GM19043 (cell line): ENCODE measurements at regions not wholly inside any gene's neighbourhood (a gene's known extent, or its start where the extent isn't known, plus 50 kb on each side); places are given as distances from the start of the nearest gene placed in this dataset.

Experiments used
- ATAC-seq: cut with Tn5 transposase; IDR thresholded peaks from one replicate; pipeline ENCODE4 v1.9.1; 2021; ENCODE audit warnings: low read depth; ENCODE audit not compliant: unreplicated experiment

DNA sequence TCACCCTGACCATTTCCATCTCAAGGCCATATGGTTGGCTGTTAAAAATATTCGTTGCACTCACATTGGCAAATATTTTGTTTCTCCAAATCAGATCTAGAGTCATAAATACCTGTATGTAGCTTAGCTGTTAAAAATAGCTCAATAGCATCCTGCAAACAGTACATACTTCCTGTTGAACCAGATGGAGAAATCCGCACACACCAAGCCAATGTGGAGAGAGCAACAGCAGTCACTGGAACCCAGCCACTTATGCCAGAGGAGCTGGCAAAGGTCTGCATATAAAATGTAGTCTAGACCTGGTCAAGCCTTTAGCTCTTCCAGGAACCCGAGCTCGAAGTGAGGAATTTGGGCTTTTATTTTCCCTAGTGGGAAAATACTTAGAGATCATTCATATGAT is 146.4 kb upstream of the KCNJ16 start:
- no peak for ATAC-seq

GRCh38 chr17:69936996-69937395 is 138.0 kb upstream of the KCNJ16 start:
- no peak for ATAC-seq

- no peak for ATAC-seq
Observed at GRCh38 chr17:69943058-69943457, 132.0 kb upstream of the KCNJ16 start.

- no peak for ATAC-seq
Observed at GRCh38 chr17:69944406-69944805, 130.6 kb upstream of the KCNJ16 start.

DNA sequence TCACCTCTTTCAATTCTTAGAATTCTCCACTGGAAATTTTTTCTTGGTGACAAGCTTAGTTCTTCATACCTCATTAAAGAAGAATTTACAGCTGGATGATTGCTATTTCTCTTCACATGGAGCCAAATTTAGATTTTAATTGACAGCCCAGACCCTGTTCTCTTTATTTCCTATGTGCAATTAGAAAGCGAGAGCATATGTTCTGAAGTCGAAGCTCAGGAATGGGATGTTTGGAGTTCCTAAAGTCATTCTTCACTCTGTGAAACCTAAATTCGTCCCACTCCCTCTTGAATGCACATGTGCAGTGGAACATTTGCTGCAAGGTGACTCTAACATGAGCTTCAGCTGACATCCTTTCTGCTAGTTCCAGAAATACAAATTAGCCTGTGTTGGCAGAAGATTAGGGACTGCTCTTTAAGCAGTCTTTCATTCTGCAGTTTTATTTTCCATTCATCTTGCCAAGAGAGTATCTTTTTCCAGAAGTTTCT is 129.3 kb upstream of the KCNJ16 start:
- no peak for ATAC-seq

DNA sequence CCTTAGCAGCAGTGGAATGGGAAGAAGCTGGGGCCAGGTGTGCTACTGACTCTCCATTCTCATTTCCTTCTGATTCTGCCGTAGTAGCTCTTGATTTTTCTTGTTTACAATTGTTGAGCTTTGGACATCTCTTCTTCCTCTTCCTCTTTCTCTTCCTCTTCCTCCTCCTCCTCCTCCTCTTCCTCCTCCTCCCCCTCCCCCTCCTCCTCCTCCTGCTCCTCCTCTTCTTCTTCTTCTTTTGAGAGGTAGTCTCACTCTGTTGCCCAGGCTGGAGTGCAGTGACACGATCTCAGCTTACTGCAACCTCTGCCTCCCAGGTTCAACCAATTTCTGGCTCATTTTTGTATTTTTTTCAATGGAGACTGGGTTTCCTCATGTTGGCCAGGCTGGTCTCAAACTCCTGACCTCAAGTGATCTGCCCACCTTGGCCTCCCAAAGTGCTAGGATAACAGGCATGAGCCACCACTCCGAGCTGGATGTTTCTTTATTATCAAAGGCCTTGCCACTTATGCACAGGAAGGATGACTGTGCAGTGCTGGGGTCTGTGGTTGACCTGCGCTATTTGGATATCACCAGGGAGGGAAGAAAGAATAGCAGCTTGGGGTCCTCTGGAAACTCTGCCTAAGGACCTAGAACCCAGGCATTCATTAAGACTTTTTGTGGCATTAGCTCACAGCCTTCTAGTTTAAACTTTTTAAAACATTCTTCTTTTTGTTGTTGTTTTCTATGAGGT is 127.8 kb upstream of the KCNJ16 start:
- ATAC-seq: no peak

DNA sequence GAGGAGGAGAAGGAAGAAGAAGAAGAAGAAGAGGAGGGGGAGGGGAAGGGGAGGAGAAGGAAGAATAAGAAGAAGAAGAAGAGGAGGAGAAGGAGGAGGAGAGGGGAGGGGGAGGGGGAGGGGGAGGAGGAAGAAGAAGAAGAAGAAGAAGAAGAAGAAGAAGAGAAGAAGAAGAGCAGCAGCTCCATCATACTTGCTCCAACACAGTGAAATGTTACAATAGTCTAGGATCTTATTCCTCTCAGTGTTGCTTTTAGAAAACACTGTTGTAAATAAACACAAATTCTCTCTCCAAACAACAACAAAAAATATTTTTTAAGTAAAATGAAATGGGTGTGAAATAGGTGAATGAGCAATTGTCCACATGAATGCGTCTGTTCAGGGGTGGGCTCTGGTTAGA is 126.6 kb upstream of the KCNJ16 start:
- ATAC-seq: no peak

DNA sequence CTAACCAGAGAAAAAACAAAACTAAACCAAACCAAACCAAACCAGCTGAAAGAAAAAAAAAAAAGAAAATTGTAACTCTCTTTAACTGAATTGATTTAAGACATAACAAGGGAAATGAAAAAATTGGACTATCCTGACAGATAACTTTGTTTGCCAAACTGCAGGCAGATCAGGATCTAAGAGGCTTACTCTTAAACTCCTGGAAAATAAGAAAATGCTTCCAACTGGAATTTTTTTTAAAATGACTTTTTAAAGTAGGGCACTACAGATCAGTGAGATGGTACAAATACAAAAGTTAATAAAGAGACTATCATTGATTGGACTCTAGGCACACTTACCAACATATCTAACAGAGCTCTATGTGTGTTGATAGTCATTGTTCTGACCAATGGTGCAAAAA is 125.5 kb upstream of the KCNJ16 start:
- ATAC-seq: no peak

DNA sequence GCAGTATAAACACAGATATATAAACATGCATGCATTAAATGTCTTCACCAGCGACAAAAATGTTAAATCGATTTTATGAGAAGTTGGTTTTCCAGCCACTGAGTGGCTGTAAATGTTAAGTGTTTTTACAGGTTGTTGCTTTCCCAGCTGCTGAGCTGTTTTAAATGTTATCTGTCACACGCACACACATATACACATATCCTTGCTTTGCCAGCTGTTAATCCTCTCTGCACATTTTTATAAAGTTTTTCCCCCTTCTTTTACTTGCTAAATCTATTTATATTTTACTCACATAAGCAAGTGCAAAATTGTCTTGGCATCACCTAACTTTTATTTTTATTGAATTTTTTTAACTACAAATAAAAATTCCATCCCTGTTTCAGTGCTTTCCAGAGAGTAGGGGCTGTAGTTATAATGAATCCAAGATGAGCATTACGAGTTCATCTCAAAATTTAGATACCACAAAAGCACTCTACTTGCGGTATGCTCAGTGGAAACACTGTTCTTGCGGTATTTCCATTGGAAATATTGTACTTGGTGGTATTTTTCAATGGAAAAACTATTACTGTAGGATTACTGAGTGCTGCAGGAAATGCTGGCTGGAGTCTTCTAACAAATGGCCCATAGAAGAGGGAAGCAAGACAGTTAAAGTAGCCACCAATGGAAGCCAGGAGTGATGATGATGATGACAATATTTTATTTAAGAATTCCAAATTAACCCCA is 124.9 kb upstream of the KCNJ16 start:
- no peak for ATAC-seq

- no peak for ATAC-seq
Observed at GRCh38 chr17:69950701-69951418, 124.2 kb upstream of the KCNJ16 start.

DNA sequence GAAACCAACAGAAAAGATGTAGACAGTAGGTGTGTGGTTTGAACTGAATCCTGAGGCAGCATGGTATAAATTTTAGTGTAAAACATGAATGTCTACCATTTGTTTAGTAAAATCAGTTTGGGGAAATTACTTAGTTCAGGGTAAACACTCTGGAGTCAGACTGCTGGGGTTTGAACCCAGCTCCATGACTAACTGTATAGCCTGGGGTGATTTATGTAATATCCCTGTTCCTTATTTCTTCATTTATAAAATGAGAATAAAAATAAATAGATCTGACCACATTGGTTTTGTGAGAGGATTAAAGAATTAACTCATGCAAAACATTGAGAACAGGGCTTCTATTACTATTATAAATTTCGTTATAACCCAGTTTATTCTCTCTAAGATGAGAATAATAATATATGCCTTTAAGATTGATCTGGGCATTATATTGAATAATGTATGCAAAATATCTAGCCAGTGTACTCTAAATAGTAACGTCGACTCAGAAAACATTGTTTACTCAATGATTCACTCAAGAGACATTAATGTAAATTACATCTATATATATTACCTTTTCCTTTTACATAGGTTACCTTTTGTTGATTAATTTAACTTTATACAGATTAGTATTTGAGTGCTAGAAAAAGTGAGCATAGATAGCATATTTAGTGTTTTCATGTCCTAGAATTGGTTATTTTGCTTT is 120.6 kb upstream of the KCNJ16 start:
- ATAC-seq: no peak

GRCh38 chr17:69958063-69958462 is 117.0 kb upstream of the KCNJ16 start:
- no peak for ATAC-seq

- no peak for ATAC-seq
Observed at GRCh38 chr17:69959283-69959682, 115.7 kb upstream of the KCNJ16 start.

DNA sequence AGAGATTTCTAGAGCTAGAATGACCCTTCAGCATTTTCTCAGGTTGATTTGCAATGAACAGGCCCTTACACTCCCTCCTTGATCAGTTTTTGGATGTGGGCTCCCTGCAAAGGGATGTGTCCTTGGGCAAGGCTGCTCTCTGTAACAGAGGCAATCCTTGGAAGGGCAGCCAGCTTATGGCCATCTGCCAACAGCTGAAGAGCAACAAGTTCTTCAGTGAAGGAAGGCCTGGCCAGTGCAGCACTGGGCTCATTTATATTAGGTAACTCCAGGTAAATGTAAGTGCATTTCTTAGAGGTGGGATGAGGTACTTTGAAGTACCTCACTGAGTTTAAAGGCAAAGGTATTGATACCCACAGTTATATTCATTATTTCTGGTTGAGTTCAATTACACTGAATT is 114.3 kb upstream of the KCNJ16 start:
- ATAC-seq: no peak

DNA sequence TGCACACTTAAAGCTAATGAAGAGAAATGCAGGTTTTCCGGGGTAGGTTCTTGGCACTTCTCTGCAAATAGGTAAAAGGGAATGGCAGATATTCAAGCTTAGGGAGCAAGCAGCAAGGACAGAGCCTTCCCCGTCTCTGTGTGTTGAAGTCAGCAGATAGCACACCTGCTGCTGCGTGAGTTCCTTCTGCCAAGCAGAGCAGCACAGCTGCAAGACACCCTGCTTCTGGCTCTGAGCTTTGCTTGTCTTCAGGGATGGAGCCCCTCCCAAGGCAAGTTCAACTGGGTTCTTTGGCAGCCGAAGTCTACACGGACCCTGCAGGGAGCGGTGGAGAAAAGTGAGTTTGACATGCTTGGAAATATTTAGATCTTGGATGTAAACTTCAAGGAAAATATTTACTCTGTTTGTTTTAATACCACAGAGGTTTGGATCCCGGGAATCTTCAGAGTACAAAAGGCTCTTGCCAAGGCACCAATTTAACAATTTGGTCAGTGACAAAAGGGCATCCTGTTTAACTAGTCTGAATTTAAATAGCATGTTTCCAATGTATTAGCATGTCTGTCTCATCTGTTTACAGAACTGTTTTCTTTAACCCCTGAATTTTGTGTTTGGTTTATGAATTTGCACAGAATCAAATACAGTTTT is 113.4 kb upstream of the KCNJ16 start:
- ATAC-seq: no peak

- no peak for ATAC-seq
Observed at GRCh38 chr17:69962436-69962995, 112.5 kb upstream of the KCNJ16 start.

GRCh38 chr17:69967910-69968411 is 107.1 kb upstream of the KCNJ16 start:
- ATAC-seq: no peak

GRCh38 chr17:69969897-69970296 is 105.1 kb upstream of the KCNJ16 start:
- no peak for ATAC-seq

DNA sequence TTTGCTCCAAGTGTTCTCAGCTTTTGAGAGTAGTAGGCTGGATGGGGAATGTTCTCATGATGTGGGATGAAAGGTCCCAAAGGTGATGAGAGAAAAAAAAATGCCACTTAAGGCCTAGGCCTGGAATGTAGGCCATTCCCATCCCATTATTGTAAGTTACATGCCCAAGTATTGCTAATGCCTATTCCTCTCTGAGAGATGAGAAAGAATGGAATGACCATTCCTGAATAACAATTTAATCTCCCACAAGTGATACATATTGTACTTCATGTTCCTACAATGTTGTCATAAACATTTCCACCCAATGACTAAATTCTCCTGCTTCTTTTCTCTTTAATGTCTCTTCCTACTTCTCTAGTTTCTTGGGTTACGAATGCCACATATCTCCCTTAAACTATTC is 102.8 kb upstream of the KCNJ16 start:
- ATAC-seq: no peak

- no peak for ATAC-seq
Observed at GRCh38 chr17:69975808-69976207, 99.2 kb upstream of the KCNJ16 start.
